MV-4-11 (cell line): ENCODE measurements at regions not wholly inside any gene's neighbourhood (a gene's known extent, or its start where the extent isn't known, plus 50 kb on each side); places are given as distances from the start of the nearest gene placed in this dataset.
"Not testable (repeated sequence)": the region's sequence is repeated elsewhere in the genome, so short reads cannot be mapped to it uniquely, and the experiment has no call there.

ENCODE experiments used
- DNase-seq: peaks from one replicate; lab custom pipeline; 2025; lab: John Stamatoyannopoulos, UW

GRCh38 chr2:186384226-186384625 is 101.8 kb upstream of the ZC3H15 start:
- no peak for DNase-seq

GRCh38 chr2:186385638-186386201 is 100.3 kb upstream of the ZC3H15 start:
- not testable (repeated sequence) for DNase-seq

GRCh38 chr2:186399082-186399644 is 86.9 kb upstream of the ZC3H15 start:
- DNase-seq, result no peak

GRCh38 chr2:186405842-186406241 is 80.2 kb upstream of the ZC3H15 start:
- DNase-seq, result no peak

GRCh38 chr2:186407611-186408010 is 78.4 kb upstream of the ZC3H15 start:
- no peak for DNase-seq

GRCh38 chr2:186410802-186411201 is 75.3 kb upstream of the ZC3H15 start:
- DNase-seq, result no peak

- DNase-seq, result peak; percentile 88
Measured at GRCh38 chr2:186422226-186422625, 63.8 kb upstream of the ZC3H15 start.

- DNase-seq, result no peak
Measured at GRCh38 chr2:186423481-186423880, 62.6 kb upstream of the ZC3H15 start.

GRCh38 chr2:186424265-186424664 is 61.8 kb upstream of the ZC3H15 start:
- no peak for DNase-seq

GRCh38 chr2:186425576-186425975 is 60.5 kb upstream of the ZC3H15 start:
- DNase-seq, result no peak

GRCh38 chr2:186426153-186427016 is 59.7 kb upstream of the ZC3H15 start:
- peak; percentile 69 for DNase-seq

GRCh38 chr2:186427017-186427350 is 59.1 kb upstream of the ZC3H15 start:
- not testable (repeated sequence) for DNase-seq

GRCh38 chr2:186427970-186428369 is 58.1 kb upstream of the ZC3H15 start:
- DNase-seq, result peak; percentile 61

- no peak for DNase-seq
Measured at GRCh38 chr2:186429104-186429503, 57.0 kb upstream of the ZC3H15 start.

GRCh38 chr2:186431306-186431705 is 54.8 kb upstream of the ZC3H15 start:
- no peak for DNase-seq

- no peak for DNase-seq
Measured at GRCh38 chr2:186433040-186433439, 53.0 kb upstream of the ZC3H15 start.

- DNase-seq, result no peak
Measured at GRCh38 chr2:186433777-186434432, 52.2 kb upstream of the ZC3H15 start.
